Omental fat pad (tissue), 3 donors: ENCODE measurements at regions not wholly inside any gene's neighbourhood (a gene's known extent, or its start where the extent isn't known, plus 50 kb on each side); places are given as distances from the start of the nearest gene placed in this dataset.
A peak's percentile ranks its signal among the peaks of the same experiment; 100 is the strongest.

ENCODE experiments used
- ATAC-seq: fragments of 150-250 bp; one replicate; pipeline ENCODE4 v1.9.1; 2016; ENCODE audit warnings: mild to moderate bottlenecking, moderate library complexity; ENCODE audit not compliant: low FRiP score
- DNase-seq: peaks from one replicate; pipeline ENCODE4 v3.0.0-alpha.2; 2019; ENCODE audit warnings: low spot score
- CTCF ChIP-seq, 3 donors: fragments of 450-650 bp; IDR thresholded peaks; one replicate each; pipeline ENCODE4 v1.5.1; 2016 to 2017; ENCODE audit warnings: antibody characterized with exemption in 3 of 3, mild to moderate bottlenecking in 3 of 3, moderate library complexity in 2 of 3

GRCh38 chr13:34152996-34153395 is 335.0 kb downstream of the RFC3 start:
- TF ChIP-seq CTCF (IDR thresholded peaks at IDR 0.05), result no peak
- ATAC-seq, result no peak

DNA sequence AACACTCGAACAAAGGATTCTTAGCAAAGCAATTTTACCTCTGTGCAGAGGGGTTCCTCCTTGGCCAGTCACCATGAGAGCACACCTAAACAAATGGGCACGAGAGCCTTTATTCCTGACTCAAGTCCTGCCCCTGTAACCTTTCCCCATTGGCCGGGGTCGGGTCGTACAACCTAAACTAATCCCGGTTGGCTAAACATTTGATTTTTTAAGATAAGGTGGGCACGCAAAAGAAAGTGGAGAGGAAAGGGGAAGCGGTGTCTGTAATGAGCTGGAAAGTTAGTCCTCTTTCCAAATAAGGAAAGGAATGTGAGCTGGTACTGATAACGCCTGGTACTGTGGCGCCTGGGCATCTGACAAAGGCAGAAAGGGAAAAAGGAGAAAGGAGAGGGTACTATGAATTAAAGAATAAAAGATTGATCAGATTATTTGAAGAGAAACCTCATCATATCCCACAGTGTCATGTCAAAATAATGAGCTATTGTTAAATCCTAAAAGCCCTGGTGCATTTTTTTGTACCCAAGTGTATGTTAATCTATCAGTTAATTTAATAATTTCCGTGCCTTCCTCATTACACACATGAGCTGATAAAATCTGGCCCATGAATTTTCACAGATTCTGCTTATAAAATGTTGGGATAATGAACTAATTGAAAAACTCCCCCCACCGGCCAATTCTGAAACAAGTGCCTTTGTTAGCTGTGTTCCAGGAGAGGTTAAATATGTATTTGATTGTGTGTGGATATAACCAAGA is 335.7 kb downstream of the RFC3 start:
- no peak for TF ChIP-seq CTCF (IDR thresholded peaks at IDR 0.05)
- no peak for DNase-seq

More at GRCh38 chr13:34152996-34153395, 335.0 kb downstream of the RFC3 start:
- no peak for DNase-seq

DNA sequence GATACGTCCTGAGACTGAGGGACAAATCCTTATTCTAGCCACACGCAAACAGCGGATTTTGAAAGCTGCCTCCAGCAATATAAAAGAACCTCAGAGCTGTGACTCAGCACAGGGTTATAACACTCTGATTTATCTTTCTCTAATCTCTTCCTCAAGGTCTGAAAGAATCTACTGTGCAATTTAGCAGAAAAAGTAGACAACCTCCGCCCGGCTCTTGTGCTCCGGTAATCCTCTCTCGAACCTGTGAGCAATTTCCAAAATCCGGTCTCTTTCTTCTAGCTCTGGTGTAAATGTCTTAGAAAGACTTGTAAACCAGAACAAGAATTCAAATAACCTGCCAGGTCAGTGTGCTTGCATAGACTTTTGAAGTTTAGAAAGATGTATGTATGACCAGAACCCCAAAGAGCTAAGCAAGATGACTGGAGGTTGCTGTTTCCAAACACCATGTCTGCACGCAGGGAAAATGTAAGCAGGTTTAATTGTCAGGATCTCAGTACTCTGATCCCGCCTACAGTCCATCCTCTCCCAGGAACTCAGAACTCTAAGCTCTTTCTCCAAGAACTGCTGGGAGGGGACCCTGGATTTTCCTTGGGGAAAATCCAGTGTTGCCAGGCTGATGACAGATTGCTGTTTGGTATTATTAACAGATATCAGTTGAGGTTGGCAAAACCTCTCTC is 338.1 kb downstream of the RFC3 start:
- no peak for TF ChIP-seq CTCF (IDR thresholded peaks at IDR 0.05)
- ATAC-seq (peak; percentile 41), DNase-seq (no peak)

More for the DNA sequence above, 335.7 kb downstream of the RFC3 start:
- no peak for ATAC-seq

DNA sequence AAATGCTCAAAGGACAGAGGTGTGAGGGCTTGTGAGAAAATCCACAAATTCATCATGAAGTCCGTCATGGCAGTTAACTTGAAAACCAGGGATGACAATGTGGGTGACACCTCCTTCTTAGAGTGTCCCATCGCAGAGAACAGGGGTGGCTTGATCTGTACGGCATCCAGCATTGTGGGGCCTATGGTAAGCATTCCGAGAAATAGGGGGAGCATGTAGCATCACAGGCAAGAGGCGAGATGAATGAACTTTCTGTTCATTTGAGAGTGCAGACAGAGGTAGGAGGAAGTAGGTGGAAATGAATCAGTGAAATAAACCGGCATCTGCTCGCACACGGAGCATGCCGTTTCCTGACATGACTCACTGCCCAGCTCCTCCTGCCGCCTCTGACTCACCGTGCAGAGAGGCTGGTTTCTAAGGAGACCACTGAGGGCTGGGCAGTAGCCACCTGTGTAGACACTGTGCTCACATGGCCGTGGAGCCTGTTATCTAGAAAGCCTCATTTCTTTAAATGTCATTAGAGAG is 339.0 kb downstream of the RFC3 start:
- peak; percentile 99 for ATAC-seq
- TF ChIP-seq CTCF (IDR thresholded peaks at IDR 0.05), result no peak
- DNase-seq, result peak; percentile 35

GRCh38 chr13:34159946-34160345 is 342.0 kb downstream of the RFC3 start:
- ATAC-seq (no peak), DNase-seq (no peak)
- TF ChIP-seq CTCF (IDR thresholded peaks at IDR 0.05), result no peak

DNA sequence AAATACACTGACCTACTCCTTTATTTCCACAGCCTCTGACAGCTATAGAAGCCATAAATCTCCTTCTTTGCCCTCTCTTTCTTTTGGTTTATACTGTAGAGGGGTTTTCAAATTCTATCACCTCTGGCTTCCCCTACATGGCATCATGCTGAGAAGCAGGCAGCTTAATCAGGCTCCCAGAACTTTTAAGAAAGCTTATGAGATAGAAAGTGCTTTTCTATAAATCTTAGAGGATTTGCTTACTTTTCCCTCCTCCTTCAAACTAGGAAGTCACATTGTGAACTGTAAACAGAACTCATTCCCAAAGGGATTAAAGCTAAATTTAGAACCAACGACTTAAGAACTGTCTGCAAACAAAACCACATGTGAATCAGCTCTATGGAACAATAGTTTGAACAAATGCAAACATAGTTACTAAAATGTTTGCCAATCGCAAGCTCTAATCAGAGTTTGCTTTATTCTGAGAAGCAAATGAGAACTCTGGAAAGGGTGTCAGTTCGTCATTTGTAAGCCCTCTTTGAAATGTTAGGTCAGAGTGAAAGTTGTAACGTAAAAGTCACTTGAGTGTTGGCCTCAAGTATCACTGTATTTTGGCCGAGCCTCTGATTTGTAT is 344.1 kb downstream of the RFC3 start:
- TF ChIP-seq CTCF (IDR thresholded peaks at IDR 0.05), result no peak
- no peak for DNase-seq
- no peak for ATAC-seq
